HG03066 (cell line): ENCODE measurements at regions not wholly inside any gene's neighbourhood (a gene's known extent, or its start where the extent isn't known, plus 50 kb on each side); places are given as distances from the start of the nearest gene placed in this dataset.

Source experiments
- ATAC-seq: cut with Tn5 transposase; IDR thresholded peaks from one replicate; pipeline ENCODE4 v1.9.1; 2021; ENCODE audit warnings: low read depth; ENCODE audit not compliant: unreplicated experiment

GRCh38 chr3:144129536-144130214, 158.1 kb downstream of the DIPK2A start:
- no peak for ATAC-seq

GRCh38 chr3:144141074-144141473, 169.5 kb downstream of the DIPK2A start:
- ATAC-seq, result no peak

GRCh38 chr3:144141496-144141895, 169.9 kb downstream of the DIPK2A start:
- no peak for ATAC-seq

GRCh38 chr3:144142151-144142840, 170.7 kb downstream of the DIPK2A start:
- no peak for ATAC-seq

- ATAC-seq, result no peak
Observed at GRCh38 chr3:144148356-144148755, 176.7 kb downstream of the DIPK2A start.

- ATAC-seq, result no peak
Observed at GRCh38 chr3:144151983-144152382, 180.4 kb downstream of the DIPK2A start.

- no peak for ATAC-seq
Observed at GRCh38 chr3:144160627-144161026, 189.0 kb downstream of the DIPK2A start.

- no peak for ATAC-seq
Observed at GRCh38 chr3:144162042-144162441, 190.4 kb downstream of the DIPK2A start.

GRCh38 chr3:144164352-144164751, 192.7 kb downstream of the DIPK2A start:
- no peak for ATAC-seq

GRCh38 chr3:144165482-144165881, 193.9 kb downstream of the DIPK2A start:
- no peak for ATAC-seq

- no peak for ATAC-seq
Observed at GRCh38 chr3:144167634-144168033, 196.0 kb downstream of the DIPK2A start.

GRCh38 chr3:144173491-144173890, 201.9 kb downstream of the DIPK2A start:
- no peak for ATAC-seq

- no peak for ATAC-seq
Observed at GRCh38 chr3:144175644-144176425, 204.2 kb downstream of the DIPK2A start.

- no peak for ATAC-seq
Observed at GRCh38 chr3:144177649-144178048, 206.0 kb downstream of the DIPK2A start.

- no peak for ATAC-seq
Observed at GRCh38 chr3:144178607-144179006, 207.0 kb downstream of the DIPK2A start.

- no peak for ATAC-seq
Observed at GRCh38 chr3:144181062-144181461, 209.4 kb downstream of the DIPK2A start.

- no peak for ATAC-seq
Observed at GRCh38 chr3:144182501-144182900, 210.9 kb downstream of the DIPK2A start.

GRCh38 chr3:144185276-144185675, 213.7 kb downstream of the DIPK2A start:
- no peak for ATAC-seq

- no peak for ATAC-seq
Observed at GRCh38 chr3:144187531-144188210, 216.0 kb downstream of the DIPK2A start.

GRCh38 chr3:144189044-144189443, 217.4 kb downstream of the DIPK2A start:
- no peak for ATAC-seq

GRCh38 chr3:144197116-144197515, 225.5 kb downstream of the DIPK2A start:
- no peak for ATAC-seq
